ENCODE measurements at regions not wholly inside any gene's neighbourhood (a gene's known extent, or its start where the extent isn't known, plus 50 kb on each side); places are given as distances from the start of the nearest gene placed in this dataset.

- TF ChIP-seq CTCF (optimal IDR thresholded peaks at IDR 0.05 in 1 of 3, IDR thresholded peaks at IDR 0.05 in 1 of 3, conservative IDR thresholded peaks at IDR 0.05 in 1 of 3; ENCODE audit: extremely low read depth in 1 of 3, insufficient read depth in 2 of 3, low read length in 3 of 3) (no peak), EZH2 (IDR thresholded peaks at IDR 0.05; ENCODE audit: low read length) (no peak)
Observed at GRCh38 chr21:28763809-28764418, 228.8 kb downstream of the LTN1 start.
